K562 (cell line): ENCODE measurements at regions not wholly inside any gene's neighbourhood (a gene's known extent, or its start where the extent isn't known, plus 50 kb on each side); places are given as distances from the start of the nearest gene placed in this dataset.

Experiments used
- ATAC-seq: fragments of 200-7000 bp; cut with Tn5 transposase; 3 replicates; pipeline ENCODE4 v1.9.1; 2020; ENCODE audit warnings: moderate library complexity
- BruUV-seq: library from RNA; stranded (reverse); fragments of 400-500 nt; replicated peaks from 2 replicates; lab custom pipeline; 2021; lab: Mats Ljungman, UMichigan
- CTCF ChIA-PET: fragments of 300-600 bp; formaldehyde crosslinking; extraction: SDS; loops from one replicate; lab custom pipeline; 2021; ENCODE audit warnings: low intra/inter-chr PET ratio; lab: Yijun Ruan, JAX
- POLR2A ChIA-PET: fragments of 300-600, 350-650 bp; sonication (Branson Sonifier 250); formaldehyde crosslinking; extraction: SDS; loops from one replicate; lab custom pipeline; 2021; ENCODE audit warnings: antibody characterized with exemption, inconsistent platforms; lab: Yijun Ruan, JAX
- DNase-seq, 4 experiments: peaks; one replicate each; pipeline versions ENCODE4 v3.0.0 to v3.0.0-alpha.2; 2011 to 2018; ENCODE audit warnings: low spot score in 3 of 4, mixed read lengths in 3 of 4; ENCODE audit errors: extremely low read depth in 1 of 4
- FAIRE-seq: peaks from 2 replicates; lab custom pipeline; 2011; peaks lifted over from hg19 to GRCh38; lab: Jason Lieb, UNC
- H2AFZ ChIP-seq: 2 replicates; pipeline ENCODE4 v1.6.0; 2011; ENCODE audit warnings: low read depth, low read length, control low read depth, inconsistent platforms
- H3K27ac ChIP-seq: fragments of 200-600 bp; 3 replicates; pipeline ENCODE4 v1.8.0; 2011; ENCODE audit warnings: low read depth, mild to moderate bottlenecking, control low read depth, inconsistent platforms, low read length, moderate library complexity, mixed read lengths; ENCODE audit errors: extremely low read depth
- H3K27me3 ChIP-seq, 2 experiments: fragments of 300-600 bp in 1 of 2; 2 replicates in 1 of 2; 3 replicates in 1 of 2; pipeline versions ENCODE4 v1.6.0 to v1.8.0; 2011; ENCODE audit warnings: inconsistent platforms in 2 of 2, low read length in 2 of 2, mild to moderate bottlenecking in 1 of 2, mixed read lengths in 1 of 2, moderate library complexity in 1 of 2; ENCODE audit not compliant: control insufficient read depth in 2 of 2, insufficient read depth in 2 of 2
- H3K36me3 ChIP-seq: fragments of 300-600 bp; 3 replicates; pipeline ENCODE4 v1.8.0; 2011; ENCODE audit warnings: mild to moderate bottlenecking, low read length, inconsistent platforms; ENCODE audit not compliant: control insufficient read depth, insufficient read depth
- H3K4me1 ChIP-seq, 2 experiments: fragments of 200-600 bp in 1 of 2; replicated peaks in 1 of 2; 2 replicates in 1 of 2; 3 replicates in 1 of 2; pipeline versions ENCODE4 v1.5.1 to v1.8.0; 2011; ENCODE audit warnings: inconsistent platforms in 2 of 2, low read length in 2 of 2, mild to moderate bottlenecking in 1 of 2, mixed read lengths in 1 of 2, moderate library complexity in 1 of 2; ENCODE audit not compliant: control insufficient read depth in 2 of 2, insufficient read depth in 2 of 2
- H3K4me2 ChIP-seq: 2 replicates; pipeline ENCODE4 v1.6.1; 2011; ENCODE audit warnings: low read length, control low read depth, inconsistent platforms, mixed read lengths; ENCODE audit not compliant: insufficient read depth
- H3K4me3 ChIP-seq: fragments of 200-600 bp; sonication (generic), shearing (Covaris generic); 2 replicates; pipeline ENCODE4 v1.5.1; 2016; ENCODE audit warnings: control low read depth, inconsistent platforms
- H3K79me2 ChIP-seq: fragments of 200-600 bp; 3 replicates; pipeline ENCODE4 v1.8.0; 2011; ENCODE audit warnings: low read length, inconsistent platforms; ENCODE audit not compliant: control insufficient read depth, insufficient read depth
- H3K9ac ChIP-seq, 2 experiments: 2 replicates each; pipeline versions ENCODE4 v1.6.0 to v1.6.1; 2011; ENCODE audit warnings: low read depth in 2 of 2, low read length in 2 of 2, control low read depth in 1 of 2, inconsistent platforms in 1 of 2, mild to moderate bottlenecking in 1 of 2, mixed read lengths in 1 of 2; ENCODE audit not compliant: insufficient read depth in 1 of 2
- H3K9me1 ChIP-seq: one replicate; pipeline ENCODE4 v1.6.0; 2011; ENCODE audit warnings: inconsistent platforms, mild to moderate bottlenecking, low read length, moderate library complexity; ENCODE audit not compliant: control insufficient read depth, insufficient read depth
- H3K9me3 ChIP-seq: replicated peaks from 2 replicates; pipeline ENCODE4 v1.5.1; 2011; ENCODE audit warnings: low read depth, low read length, inconsistent platforms; ENCODE audit not compliant: control insufficient read depth, insufficient read depth
- H4K20me1 ChIP-seq: replicated peaks from 2 replicates; pipeline ENCODE4 v1.6.1; 2011; ENCODE audit warnings: low read length, inconsistent platforms, mixed read lengths; ENCODE audit not compliant: control insufficient read depth, insufficient read depth
- ARID3B ChIP-seq: fragments of 250-450 bp; sonication (Bioruptor Pico); IDR thresholded peaks from 2 replicates; pipeline ENCODE4 v1.4.0; 2020; ENCODE audit warnings: borderline replicate concordance
- ATF7 ChIP-seq: fragments of 450-650 bp; IDR thresholded peaks from 2 replicates; pipeline ENCODE4 v1.7.1; 2014; ENCODE audit warnings: mild to moderate bottlenecking, moderate library complexity
- CEBPB ChIP-seq: fragments of 450-650 bp; IDR thresholded peaks from 2 replicates; pipeline ENCODE4 v1.6.1; 2016; ENCODE audit warnings: missing genetic modification characterization, missing compliant biosample characterization
- CEBPG ChIP-seq, 3 experiments: fragments of 200-800 bp in 1 of 3; sonication (Bioruptor generic) in 1 of 3; sonication (generic) in 1 of 3; formaldehyde crosslinking in 1 of 3; IDR thresholded peaks in 2 of 3; conservative IDR thresholded peaks in 1 of 3; 2 replicates each; pipeline versions ENCODE4 v1.6.1 to v1.8.0; 2016 to 2022; ENCODE audit warnings: missing compliant biosample characterization in 2 of 3, missing genetic modification characterization in 2 of 3, mild to moderate bottlenecking in 1 of 3, missing genetic modification reagents in 1 of 3
- EP400 ChIP-seq: fragments of 450-650 bp; IDR thresholded peaks from 2 replicates; pipeline ENCODE4 v1.6.1; 2017; ENCODE audit warnings: antibody characterized with exemption, mild to moderate bottlenecking, moderate library complexity
- FIP1L1 ChIP-seq: fragments of 200-400 bp; formaldehyde crosslinking; IDR thresholded peaks from 2 replicates; pipeline ENCODE4 v1.6.1; 2018; ENCODE audit warnings: mild to moderate bottlenecking, low read depth, low read length; ENCODE audit not compliant: poor library complexity, severe bottlenecking
- JUN ChIP-seq, 2 experiments: sonication (generic) in 1 of 2; formaldehyde crosslinking in 1 of 2; IDR thresholded peaks; 2 replicates each; pipeline versions ENCODE4 v1.6.1 to v1.8.0; 2012 to 2022; ENCODE audit warnings: borderline replicate concordance in 2 of 2, mild to moderate bottlenecking in 2 of 2, improper control_type of control experiment in 1 of 2, low read depth in 1 of 2, low read length in 1 of 2, missing genetic modification reagents in 1 of 2
- KHSRP ChIP-seq: fragments of 450-650 bp; IDR thresholded peaks from 2 replicates; pipeline ENCODE4 v1.6.1; 2017
- POLR2AphosphoS2 ChIP-seq: IDR thresholded peaks from 2 replicates; pipeline ENCODE4 v1.6.1; 2012; ENCODE audit warnings: low read length, improper control_type of control experiment
- RCOR1 ChIP-seq, 2 experiments: IDR thresholded peaks; 2 replicates each; pipeline ENCODE4 v1.6.1; 2012; ENCODE audit warnings: low read depth in 2 of 2, low read length in 2 of 2, borderline replicate concordance in 1 of 2, improper control_type of control experiment in 1 of 2
- SPI1 ChIP-seq: IDR thresholded peaks from 2 replicates; pipeline ENCODE4 v1.6.1; 2011; ENCODE audit warnings: low read depth, low read length, control low read depth, borderline replicate concordance
- STAG1 ChIP-seq: sonication (generic); formaldehyde crosslinking; IDR thresholded peaks from 2 replicates; pipeline ENCODE4 v1.5.0; 2020; ENCODE audit warnings: missing genetic modification reagents, borderline replicate concordance
- ZNF3 ChIP-seq: fragments of 250-450 bp; sonication (Bioruptor Pico); IDR thresholded peaks from 2 replicates; pipeline ENCODE4 v1.5.0; 2021; ENCODE audit warnings: mild to moderate bottlenecking, moderate library complexity
- ZNF780A ChIP-seq: fragments of 250-450 bp; sonication (Bioruptor Pico); IDR thresholded peaks from 2 replicates; pipeline ENCODE4 v1.5.0; 2021; ENCODE audit warnings: mild to moderate bottlenecking
- WGBS: fragments of 100-300 bp; shearing (Covaris generic); methylation state at CpG from one replicate; pipeline ENCODE4 v1.1.6; 2016; ENCODE audit warnings: low coverage, mixed read lengths; ENCODE audit not compliant: insufficient coverage; ENCODE audit errors: missing lambda C conversion rate; 5-methylcytosine and 5-hydroxymethylcytosine counted together
- in situ Hi-C: fragments of 300-500 bp; cut with MboI; formaldehyde crosslinking; loops from 4 replicates; pipeline ENCODE4 v1.15.0; 2018; ENCODE audit warnings: inconsistent platforms, mixed read lengths
- intact Hi-C: fragments of 100-400 bp; cut with micrococcal nuclease; formaldehyde crosslinking; loops from 2 replicates; pipeline ENCODE4 v1.14.2; 2022
- TF ChIP-seq, protein P1 (sequence below), 2 experiments: IDR thresholded peaks in 1 of 2; conservative IDR thresholded peaks in 1 of 2; 2 replicates each; pipeline ENCODE4 v1.6.1; 2016; ENCODE audit warnings: low read depth in 2 of 2, mild to moderate bottlenecking in 1 of 2, missing compliant biosample characterization in 1 of 2, missing genetic modification characterization in 1 of 2, moderate library complexity in 1 of 2
- TF ChIP-seq, protein P2 (sequence below): fragments of 250-450 bp; sonication (Bioruptor Pico); IDR thresholded peaks from 2 replicates; pipeline ENCODE4 v1.8.0; 2022; ENCODE audit warnings: moderate library complexity, mild to moderate bottlenecking, inconsistent platforms

- DNase-seq (no peak), ATAC-seq (no peak), FAIRE-seq (no peak)
- POLR2A ChIA-PET, result interaction anchor here (0.6 to 3.7 kb wide), 6 partner anchors 9 to 135 kb away, joined by 3 to 17 read pairs (median 4); a partner anchor contains a TSS
- no peak overlapping the region for H3K27ac ChIP-seq
- H3K4me3 ChIP-seq, result no peak overlapping the region
- H3K4me2 ChIP-seq, result no peak overlapping the region
- WGBS, result 84% methylated on average over 4 of the region's 4 CpGs
- no peaks in the 10 kb centered on the region for H3K79me2 ChIP-seq
- no TSS peak for BruUV-seq
- no peaks in the 10 kb centered on the region for H3K9me1 ChIP-seq
- no peaks in the 10 kb centered on the region for H3K27me3 ChIP-seq
- CTCF ChIA-PET, result no interaction called here
- peak overlapping the region; percentile 49; the same call in 1 of the 2 replicates for H2AFZ ChIP-seq
- no peaks in the 10 kb centered on the region for H3K36me3 ChIP-seq
- in situ Hi-C loops, result no loop called here
- intact Hi-C loops, result no loop called here
- no peaks in the 10 kb centered on the region for H4K20me1 ChIP-seq
- H3K9me3 ChIP-seq, result no peaks in the 10 kb centered on the region
- no peak overlapping the region for H3K9ac ChIP-seq
- peaks cover 16 to 26% of the 10 kb centered on the region in 2 experiments; a peak in 4 of 5 replicates for H3K4me1 ChIP-seq
- TF ChIP-seq, protein P1, sequence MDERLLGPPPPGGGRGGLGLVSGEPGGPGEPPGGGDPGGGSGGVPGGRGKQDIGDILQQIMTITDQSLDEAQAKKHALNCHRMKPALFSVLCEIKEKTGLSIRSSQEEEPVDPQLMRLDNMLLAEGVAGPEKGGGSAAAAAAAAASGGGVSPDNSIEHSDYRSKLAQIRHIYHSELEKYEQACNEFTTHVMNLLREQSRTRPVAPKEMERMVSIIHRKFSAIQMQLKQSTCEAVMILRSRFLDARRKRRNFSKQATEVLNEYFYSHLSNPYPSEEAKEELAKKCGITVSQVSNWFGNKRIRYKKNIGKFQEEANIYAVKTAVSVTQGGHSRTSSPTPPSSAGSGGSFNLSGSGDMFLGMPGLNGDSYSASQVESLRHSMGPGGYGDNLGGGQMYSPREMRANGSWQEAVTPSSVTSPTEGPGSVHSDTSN (CRISPR knock-in tag; IDR thresholded peaks at IDR 0.05; ENCODE audit: low read depth), result no peak
- TF ChIP-seq, protein P1 (tag; conservative IDR thresholded peaks at IDR 0.05; ENCODE audit: low read depth), result no peak
- TF ChIP-seq FIP1L1, result no peak
- no peak for TF ChIP-seq STAG1 (CRISPR knock-in tag)
- peak; percentile 96 for TF ChIP-seq CEBPB (tag)
- TF ChIP-seq RCOR1 (IDR thresholded peaks at IDR 0.05; ENCODE audit: borderline replicate concordance in 1 of 2, low read depth in 2 of 2, low read length in 2 of 2), result no peak
- no peak for TF ChIP-seq EP400
- TF ChIP-seq SPI1, result 0 out of 2 replicates have a peak, but pooled peaks have one; percentile 12
- TF ChIP-seq CEBPG (CRISPR knock-in tag; IDR thresholded peaks at IDR 0.05), result peak; percentile 78
- TF ChIP-seq CEBPG (tag; conservative IDR thresholded peaks at IDR 0.05 in 1 of 2, IDR thresholded peaks at IDR 0.05 in 1 of 2), result peak; percentile 51 to 62; a peak in 2 of 4 replicates
- no peak for TF ChIP-seq ZNF780A (CRISPR knock-in tag)
- TF ChIP-seq ARID3B, result no peak
- TF ChIP-seq KHSRP, result no peak
- no peak for TF ChIP-seq ZNF3
- TF ChIP-seq JUN (IDR thresholded peaks at IDR 0.05; ENCODE audit: borderline replicate concordance, low read depth, low read length), result no peak
- TF ChIP-seq JUN (CRISPR knock-in tag; IDR thresholded peaks at IDR 0.05; ENCODE audit: borderline replicate concordance), result no peak
- no peak for TF ChIP-seq ATF7
- TF ChIP-seq POLR2AphosphoS2, result no peak
- TF ChIP-seq, protein P2, sequence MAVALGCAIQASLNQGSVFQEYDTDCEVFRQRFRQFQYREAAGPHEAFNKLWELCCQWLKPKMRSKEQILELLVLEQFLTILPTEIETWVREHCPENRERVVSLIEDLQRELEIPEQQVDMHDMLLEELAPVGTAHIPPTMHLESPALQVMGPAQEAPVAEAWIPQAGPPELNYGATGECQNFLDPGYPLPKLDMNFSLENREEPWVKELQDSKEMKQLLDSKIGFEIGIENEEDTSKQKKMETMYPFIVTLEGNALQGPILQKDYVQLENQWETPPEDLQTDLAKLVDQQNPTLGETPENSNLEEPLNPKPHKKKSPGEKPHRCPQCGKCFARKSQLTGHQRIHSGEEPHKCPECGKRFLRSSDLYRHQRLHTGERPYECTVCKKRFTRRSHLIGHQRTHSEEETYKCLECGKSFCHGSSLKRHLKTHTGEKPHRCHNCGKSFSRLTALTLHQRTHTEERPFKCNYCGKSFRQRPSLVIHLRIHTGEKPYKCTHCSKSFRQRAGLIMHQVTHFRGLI (CRISPR knock-in tag), result no peak
Measured at GRCh38 chr6:27755768-27756167, 156.4 kb downstream of the OR2B2 start.
